BJ (cell line): ENCODE measurements at regions not wholly inside any gene's neighbourhood (a gene's known extent, or its start where the extent isn't known, plus 50 kb on each side); places are given as distances from the start of the nearest gene placed in this dataset.

Experiments
- CTCF ChIA-PET: fragments of 350-600 bp; formaldehyde crosslinking; extraction: SDS; loops from one replicate; lab custom pipeline; 2021; ENCODE audit warnings: antibody characterized with exemption, inconsistent platforms; lab: Yijun Ruan, JAX
- POLR2A ChIA-PET: fragments of 300-600 bp; sonication (Branson Sonifier 250); formaldehyde crosslinking; extraction: SDS; loops from one replicate; lab custom pipeline; 2021; ENCODE audit warnings: antibody characterized with exemption; lab: Charles Lee
- DNase-seq: peaks from one replicate; pipeline ENCODE4 v3.0.0-alpha.2; 2011; ENCODE audit warnings: low read depth
- H3K27me3 ChIP-seq: 2 replicates; pipeline ENCODE4 v1.6.0; 2011; ENCODE audit warnings: low read length; ENCODE audit not compliant: control insufficient read depth, insufficient read depth
- H3K36me3 ChIP-seq: 2 replicates; pipeline ENCODE4 v1.5.1; 2011; ENCODE audit warnings: low read length; ENCODE audit not compliant: control insufficient read depth, insufficient read depth
- H3K4me3 ChIP-seq: 2 replicates; pipeline ENCODE4 v1.5.1; 2011; ENCODE audit warnings: low read depth, mild to moderate bottlenecking, control low read depth, low read length
- TF ChIP-seq, protein P1 (sequence below): IDR thresholded peaks from 2 replicates; pipeline ENCODE4 v1.5.1; 2011; ENCODE audit warnings: low read depth, mild to moderate bottlenecking, control low read depth, inconsistent platforms, low read length, moderate library complexity; ENCODE audit not compliant: insufficient read depth

DNA sequence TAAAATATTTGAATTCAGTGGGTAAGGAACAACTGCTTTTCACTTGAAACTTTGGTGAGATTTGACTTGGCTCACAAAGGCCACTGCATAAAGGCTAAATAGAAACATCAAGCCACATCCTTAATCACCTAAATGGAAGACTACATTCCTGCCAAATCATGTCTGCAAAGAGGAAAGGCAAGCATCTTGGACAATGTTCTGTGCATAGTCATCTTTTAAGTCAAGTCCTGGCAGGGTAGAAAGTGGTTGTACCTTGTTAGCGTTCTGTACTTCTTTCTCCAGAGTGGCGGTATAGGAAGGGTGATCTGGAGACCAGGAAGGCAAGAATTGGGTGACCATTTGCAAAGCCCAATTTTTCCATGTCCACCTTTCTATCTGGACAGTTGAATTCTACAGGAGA, 121.4 kb upstream of the SLC14A2 start:
- no peak for DNase-seq
- no peak overlapping the region for H3K4me3 ChIP-seq
- ChIA-PET CTCF (interaction anchor here (1.3 kb wide), 1 partner anchor 10 kb away, joined by 4 read pairs; no protein-coding TSS in a partner anchor), POLR2A (no interaction called here)
- no peaks in the 10 kb centered on the region for H3K36me3 ChIP-seq
- H3K27me3 ChIP-seq = peaks cover 5% of the 10 kb centered on the region
- TF ChIP-seq, protein P1, sequence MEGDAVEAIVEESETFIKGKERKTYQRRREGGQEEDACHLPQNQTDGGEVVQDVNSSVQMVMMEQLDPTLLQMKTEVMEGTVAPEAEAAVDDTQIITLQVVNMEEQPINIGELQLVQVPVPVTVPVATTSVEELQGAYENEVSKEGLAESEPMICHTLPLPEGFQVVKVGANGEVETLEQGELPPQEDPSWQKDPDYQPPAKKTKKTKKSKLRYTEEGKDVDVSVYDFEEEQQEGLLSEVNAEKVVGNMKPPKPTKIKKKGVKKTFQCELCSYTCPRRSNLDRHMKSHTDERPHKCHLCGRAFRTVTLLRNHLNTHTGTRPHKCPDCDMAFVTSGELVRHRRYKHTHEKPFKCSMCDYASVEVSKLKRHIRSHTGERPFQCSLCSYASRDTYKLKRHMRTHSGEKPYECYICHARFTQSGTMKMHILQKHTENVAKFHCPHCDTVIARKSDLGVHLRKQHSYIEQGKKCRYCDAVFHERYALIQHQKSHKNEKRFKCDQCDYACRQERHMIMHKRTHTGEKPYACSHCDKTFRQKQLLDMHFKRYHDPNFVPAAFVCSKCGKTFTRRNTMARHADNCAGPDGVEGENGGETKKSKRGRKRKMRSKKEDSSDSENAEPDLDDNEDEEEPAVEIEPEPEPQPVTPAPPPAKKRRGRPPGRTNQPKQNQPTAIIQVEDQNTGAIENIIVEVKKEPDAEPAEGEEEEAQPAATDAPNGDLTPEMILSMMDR = no peak

GRCh38 chr18:45494811-45495210, 120.5 kb upstream of the SLC14A2 start:
- TF ChIP-seq, protein P1 = no peak
- Histone ChIP-seq H3K27me3 (peaks cover 7% of the 10 kb centered on the region), H3K4me3 (no peak overlapping the region), H3K36me3 (no peaks in the 10 kb centered on the region)
- DNase-seq = no peak
- POLR2A ChIA-PET = no interaction called here
- CTCF ChIA-PET = interaction anchor here (0.6 kb wide), 1 partner anchor 878 kb away, joined by 3 read pairs; no protein-coding TSS in a partner anchor

DNA sequence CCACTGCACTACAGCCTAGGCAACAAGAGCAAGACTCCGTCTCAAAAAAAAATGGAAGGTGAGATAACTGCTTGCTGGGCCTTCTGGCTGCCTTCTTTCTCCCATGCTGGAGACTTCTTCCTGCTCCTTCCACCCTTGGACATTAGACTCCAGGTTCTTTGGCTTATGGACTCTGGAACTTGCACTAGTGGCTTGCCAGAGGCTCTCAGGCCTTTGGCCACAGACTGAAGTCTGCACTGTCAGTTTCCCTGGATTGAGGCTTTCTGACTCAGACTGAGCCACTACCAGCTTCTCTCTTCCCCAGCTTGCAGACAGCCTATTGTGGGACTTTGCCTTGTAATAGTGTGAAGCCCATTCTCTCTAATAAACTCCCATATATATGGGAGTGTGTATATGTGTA, 118.5 kb upstream of the SLC14A2 start:
- H3K27me3 ChIP-seq = peaks cover 7% of the 10 kb centered on the region
- H3K4me3 ChIP-seq = no peak overlapping the region
- POLR2A ChIA-PET = no interaction called here
- H3K36me3 ChIP-seq = no peaks in the 10 kb centered on the region
- CTCF ChIA-PET = no interaction called here
- TF ChIP-seq, protein P1 = no peak
- no peak for DNase-seq

DNA sequence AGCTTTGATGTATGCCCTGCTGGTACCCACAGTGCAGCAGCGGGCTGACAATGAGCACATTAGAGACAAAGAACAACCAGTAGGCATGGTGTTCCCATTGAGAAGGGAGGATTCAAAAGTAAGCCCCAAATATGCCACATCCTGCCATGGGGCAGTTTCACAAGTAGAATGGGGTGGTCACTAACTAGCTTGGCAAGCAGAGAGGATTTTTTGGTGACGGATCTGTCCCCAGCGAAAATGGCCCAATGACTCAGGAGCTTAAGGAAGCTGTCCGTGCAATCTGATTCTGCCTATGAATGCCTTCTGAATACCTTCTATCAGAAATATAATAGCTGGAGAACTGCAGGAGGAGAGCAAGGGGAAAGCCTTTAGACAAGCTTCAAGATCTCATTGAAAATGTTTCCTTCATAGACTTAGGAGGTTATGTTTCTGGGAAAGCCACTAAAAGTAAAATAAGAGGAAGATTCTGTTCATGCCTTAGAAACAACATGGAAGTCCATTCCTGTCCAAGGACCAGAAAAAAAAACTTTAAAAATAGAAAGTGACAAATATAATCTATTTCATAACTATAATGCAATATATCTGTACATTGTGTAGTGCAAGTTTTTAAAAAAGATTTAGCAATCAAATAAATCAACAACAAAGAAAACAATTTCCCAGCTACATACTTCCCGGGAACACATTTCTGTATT, 117.5 kb upstream of the SLC14A2 start:
- Histone ChIP-seq H3K4me3 (no peak overlapping the region), H3K27me3 (peaks cover 7% of the 10 kb centered on the region), H3K36me3 (no peaks in the 10 kb centered on the region)
- TF ChIP-seq, protein P1 = no peak
- ChIA-PET POLR2A (no interaction called here), CTCF (interaction anchor here (0.9 kb wide), 1 partner anchor 12 kb away, joined by 3 read pairs; no protein-coding TSS in a partner anchor)
- DNase-seq = no peak

DNA sequence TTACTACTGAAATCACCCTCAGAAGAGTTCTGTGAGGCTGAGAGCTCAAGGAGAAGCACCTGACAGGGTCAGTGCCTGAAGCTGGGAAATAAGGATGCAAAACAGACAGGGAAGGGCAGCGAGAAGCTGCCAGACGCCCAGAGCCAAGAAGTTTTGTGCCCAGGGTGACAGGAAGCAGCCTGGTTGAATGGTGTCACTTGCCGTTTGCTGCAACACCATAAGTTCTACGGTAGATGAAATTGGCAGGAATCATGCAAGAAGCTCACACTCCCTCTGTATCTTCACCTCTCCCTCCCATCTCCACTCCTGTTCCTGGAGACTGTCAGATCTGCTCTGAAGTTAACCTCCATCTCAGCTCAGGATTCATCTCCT, 117.0 kb upstream of the SLC14A2 start:
- POLR2A ChIA-PET = no interaction called here

More for the DNA sequence above, 117.0 kb upstream of the SLC14A2 start:
- no peak overlapping the region for H3K4me3 ChIP-seq
- CTCF ChIA-PET = interaction anchor here (0.9 kb wide), 1 partner anchor 12 kb away, joined by 3 read pairs; no protein-coding TSS in a partner anchor
- H3K27me3 ChIP-seq = peaks cover 9% of the 10 kb centered on the region
- H3K36me3 ChIP-seq = no peaks in the 10 kb centered on the region
- TF ChIP-seq, protein P1 = no peak
- no peak for DNase-seq
